Upper lobe of left lung (tissue), 4 donors: ENCODE measurements at regions not wholly inside any gene's neighbourhood (a gene's known extent, or its start where the extent isn't known, plus 50 kb on each side); places are given as distances from the start of the nearest gene placed in this dataset.

Experiments
- CTCF ChIP-seq, 6 experiments: fragments of 450-650 bp in 4 of 6; fragments of 200-600 bp in 2 of 6; sonication (generic) in 2 of 6; IDR thresholded peaks; one replicate each; pipeline ENCODE4 v1.5.1; 2016 to 2019; ENCODE audit warnings: antibody characterized with exemption in 6 of 6
- POLR2A ChIP-seq, 4 donors: fragments of 450-650 bp; IDR thresholded peaks; one replicate each; pipeline ENCODE4 v1.5.1; 2016 to 2017; ENCODE audit warnings: antibody characterized with exemption in 4 of 4, mild to moderate bottlenecking in 2 of 4

DNA sequence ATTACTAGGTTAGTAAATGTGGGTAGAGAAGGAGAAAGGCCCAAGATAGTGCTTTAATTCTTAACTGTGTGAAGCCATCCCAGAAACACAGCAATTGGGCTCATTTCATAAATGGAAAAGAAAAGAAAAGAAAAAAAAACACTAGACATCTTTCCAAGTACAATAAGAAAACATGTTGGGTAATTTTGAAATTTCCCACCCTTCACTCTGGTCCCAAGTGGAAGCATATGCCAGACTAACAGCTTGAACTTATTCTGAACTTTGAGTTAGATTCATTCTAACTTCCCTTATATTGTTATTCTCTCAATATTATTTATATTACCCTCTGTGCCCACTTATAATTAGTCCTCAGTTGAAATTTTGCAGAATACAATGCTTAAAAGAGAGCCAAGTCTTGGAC lies 113.4 kb upstream of the GHR start:
- TF ChIP-seq CTCF (IDR thresholded peaks at IDR 0.05) = no peak
- TF ChIP-seq POLR2A (IDR thresholded peaks at IDR 0.05) = no peak
